K562 (cell line): ENCODE measurements at regions not wholly inside any gene's neighbourhood (a gene's known extent, or its start where the extent isn't known, plus 50 kb on each side); places are given as distances from the start of the nearest gene placed in this dataset.

Experiments used
- ATAC-seq: fragments of 200-7000 bp; cut with Tn5 transposase; 3 replicates; pipeline ENCODE4 v1.9.1; 2020; ENCODE audit warnings: moderate library complexity
- BruUV-seq: library from RNA; stranded (reverse); fragments of 400-500 nt; replicated peaks from 2 replicates; lab custom pipeline; 2021; lab: Mats Ljungman, UMichigan
- CTCF ChIA-PET: fragments of 300-600 bp; formaldehyde crosslinking; extraction: SDS; loops from one replicate; lab custom pipeline; 2021; ENCODE audit warnings: low intra/inter-chr PET ratio; lab: Yijun Ruan, JAX
- POLR2A ChIA-PET: fragments of 300-600, 350-650 bp; sonication (Branson Sonifier 250); formaldehyde crosslinking; extraction: SDS; loops from one replicate; lab custom pipeline; 2021; ENCODE audit warnings: antibody characterized with exemption, inconsistent platforms; lab: Yijun Ruan, JAX
- DNase-seq, 4 experiments: peaks; one replicate each; pipeline versions ENCODE4 v3.0.0 to v3.0.0-alpha.2; 2011 to 2018; ENCODE audit warnings: low spot score in 3 of 4, mixed read lengths in 3 of 4; ENCODE audit errors: extremely low read depth in 1 of 4
- FAIRE-seq: peaks from 2 replicates; lab custom pipeline; 2011; peaks lifted over from hg19 to GRCh38; lab: Jason Lieb, UNC
- H2AFZ ChIP-seq: 2 replicates; pipeline ENCODE4 v1.6.0; 2011; ENCODE audit warnings: low read depth, low read length, control low read depth, inconsistent platforms
- H3K27ac ChIP-seq: fragments of 200-600 bp; 3 replicates; pipeline ENCODE4 v1.8.0; 2011; ENCODE audit warnings: low read depth, mild to moderate bottlenecking, control low read depth, inconsistent platforms, low read length, moderate library complexity, mixed read lengths; ENCODE audit errors: extremely low read depth
- H3K27me3 ChIP-seq, 2 experiments: fragments of 300-600 bp in 1 of 2; 2 replicates in 1 of 2; 3 replicates in 1 of 2; pipeline versions ENCODE4 v1.6.0 to v1.8.0; 2011; ENCODE audit warnings: inconsistent platforms in 2 of 2, low read length in 2 of 2, mild to moderate bottlenecking in 1 of 2, mixed read lengths in 1 of 2, moderate library complexity in 1 of 2; ENCODE audit not compliant: control insufficient read depth in 2 of 2, insufficient read depth in 2 of 2
- H3K36me3 ChIP-seq: fragments of 300-600 bp; 3 replicates; pipeline ENCODE4 v1.8.0; 2011; ENCODE audit warnings: mild to moderate bottlenecking, low read length, inconsistent platforms; ENCODE audit not compliant: control insufficient read depth, insufficient read depth
- H3K4me1 ChIP-seq, 2 experiments: fragments of 200-600 bp in 1 of 2; replicated peaks in 1 of 2; 2 replicates in 1 of 2; 3 replicates in 1 of 2; pipeline versions ENCODE4 v1.5.1 to v1.8.0; 2011; ENCODE audit warnings: inconsistent platforms in 2 of 2, low read length in 2 of 2, mild to moderate bottlenecking in 1 of 2, mixed read lengths in 1 of 2, moderate library complexity in 1 of 2; ENCODE audit not compliant: control insufficient read depth in 2 of 2, insufficient read depth in 2 of 2
- H3K4me2 ChIP-seq: 2 replicates; pipeline ENCODE4 v1.6.1; 2011; ENCODE audit warnings: low read length, control low read depth, inconsistent platforms, mixed read lengths; ENCODE audit not compliant: insufficient read depth
- H3K4me3 ChIP-seq: fragments of 200-600 bp; sonication (generic), shearing (Covaris generic); 2 replicates; pipeline ENCODE4 v1.5.1; 2016; ENCODE audit warnings: control low read depth, inconsistent platforms
- H3K79me2 ChIP-seq: fragments of 200-600 bp; 3 replicates; pipeline ENCODE4 v1.8.0; 2011; ENCODE audit warnings: low read length, inconsistent platforms; ENCODE audit not compliant: control insufficient read depth, insufficient read depth
- H3K9ac ChIP-seq, 2 experiments: 2 replicates each; pipeline versions ENCODE4 v1.6.0 to v1.6.1; 2011; ENCODE audit warnings: low read depth in 2 of 2, low read length in 2 of 2, control low read depth in 1 of 2, inconsistent platforms in 1 of 2, mild to moderate bottlenecking in 1 of 2, mixed read lengths in 1 of 2; ENCODE audit not compliant: insufficient read depth in 1 of 2
- H3K9me1 ChIP-seq: one replicate; pipeline ENCODE4 v1.6.0; 2011; ENCODE audit warnings: inconsistent platforms, mild to moderate bottlenecking, low read length, moderate library complexity; ENCODE audit not compliant: control insufficient read depth, insufficient read depth
- H3K9me3 ChIP-seq: replicated peaks from 2 replicates; pipeline ENCODE4 v1.5.1; 2011; ENCODE audit warnings: low read depth, low read length, inconsistent platforms; ENCODE audit not compliant: control insufficient read depth, insufficient read depth
- H4K20me1 ChIP-seq: replicated peaks from 2 replicates; pipeline ENCODE4 v1.6.1; 2011; ENCODE audit warnings: low read length, inconsistent platforms, mixed read lengths; ENCODE audit not compliant: control insufficient read depth, insufficient read depth
- BRCA1 ChIP-seq, 2 experiments: fragments of 450-650 bp in 1 of 2; sonication (generic) in 1 of 2; formaldehyde crosslinking in 1 of 2; IDR thresholded peaks; 2 replicates each; pipeline versions ENCODE4 v1.5.0 to v1.6.1; 2017 to 2020; ENCODE audit warnings: mild to moderate bottlenecking in 1 of 2, missing genetic modification reagents in 1 of 2
- HLTF ChIP-seq: fragments of 450-650 bp; IDR thresholded peaks from 2 replicates; pipeline ENCODE4 v1.6.1; 2016
- IFI16 ChIP-seq: fragments of 250-450 bp; sonication (Bioruptor Pico); IDR thresholded peaks from 2 replicates; pipeline ENCODE4 v2.1.2; 2022; ENCODE audit warnings: mild to moderate bottlenecking, inconsistent platforms
- KDM4B ChIP-seq, 2 experiments: fragments of 450-650 bp in 1 of 2; sonication (generic) in 1 of 2; IDR thresholded peaks; 2 replicates each; pipeline ENCODE4 v1.6.1; 2016 to 2017; ENCODE audit warnings: borderline replicate concordance in 2 of 2, antibody characterized with exemption in 1 of 2, low read depth in 1 of 2, mild to moderate bottlenecking in 1 of 2
- KDM5B ChIP-seq: fragments of 200-600 bp; sonication (generic); IDR thresholded peaks from 2 replicates; pipeline ENCODE4 v1.6.1; 2012; ENCODE audit warnings: low read depth, mild to moderate bottlenecking, moderate library complexity, low read length, control low read depth, inconsistent platforms; ENCODE audit not compliant: insufficient replicate concordance
- NCOA2 ChIP-seq, 2 experiments: fragments of 450-650 bp; IDR thresholded peaks; 2 replicates each; pipeline ENCODE4 v1.6.1; 2018; ENCODE audit warnings: mild to moderate bottlenecking in 2 of 2, moderate library complexity in 1 of 2; ENCODE audit not compliant: partially characterized antibody in 2 of 2
- NELFE ChIP-seq: IDR thresholded peaks from 2 replicates; pipeline ENCODE4 v1.6.1; 2011; ENCODE audit warnings: mild to moderate bottlenecking; ENCODE audit not compliant: insufficient read depth, insufficient read length
- PML ChIP-seq: IDR thresholded peaks from 2 replicates; pipeline ENCODE4 v1.6.1; 2012; ENCODE audit warnings: low read length, inconsistent platforms
- TAF9B ChIP-seq: fragments of 450-650 bp; IDR thresholded peaks from 2 replicates; pipeline ENCODE4 v1.6.1; 2018; ENCODE audit warnings: mild to moderate bottlenecking; ENCODE audit not compliant: partially characterized antibody
- TBP ChIP-seq: optimal IDR thresholded peaks from 2 replicates; pipeline ENCODE3; 2011; ENCODE audit warnings: low read depth, low read length, improper control_type of control experiment
- ZC3H8 ChIP-seq: fragments of 450-650 bp; IDR thresholded peaks from 2 replicates; pipeline ENCODE4 v1.6.1; 2017
- ZNF224 ChIP-seq: sonication (generic); formaldehyde crosslinking; IDR thresholded peaks from 2 replicates; pipeline ENCODE4 v1.8.0; 2022; ENCODE audit warnings: mild to moderate bottlenecking, missing genetic modification reagents
- ZNF239 ChIP-seq: fragments of 250-450 bp; sonication (Bioruptor Pico); IDR thresholded peaks from 2 replicates; pipeline ENCODE4 v1.4.0; 2020; ENCODE audit warnings: mild to moderate bottlenecking
- in situ Hi-C: fragments of 300-500 bp; cut with MboI; formaldehyde crosslinking; loops from 4 replicates; pipeline ENCODE4 v1.15.0; 2018; ENCODE audit warnings: inconsistent platforms, mixed read lengths
- intact Hi-C: fragments of 100-400 bp; cut with micrococcal nuclease; formaldehyde crosslinking; loops from 2 replicates; pipeline ENCODE4 v1.14.2; 2022
- TF ChIP-seq, protein P1 (sequence below): fragments of 250-450 bp; sonication (Bioruptor Pico); IDR thresholded peaks from 2 replicates; pipeline ENCODE4 v1.8.0; 2022; ENCODE audit warnings: moderate library complexity, mild to moderate bottlenecking, inconsistent platforms
- TF ChIP-seq, protein P2 (sequence below): fragments of 250-450 bp; sonication (Bioruptor Pico); IDR thresholded peaks from 2 replicates; pipeline ENCODE4 v1.9.0; 2021; ENCODE audit warnings: mild to moderate bottlenecking, inconsistent platforms
- TF ChIP-seq, protein P3 (sequence below): fragments of 450-650 bp; IDR thresholded peaks from 2 replicates; pipeline ENCODE4 v1.7.1; 2018; ENCODE audit warnings: mild to moderate bottlenecking, low read depth; ENCODE audit not compliant: partially characterized antibody

DNA sequence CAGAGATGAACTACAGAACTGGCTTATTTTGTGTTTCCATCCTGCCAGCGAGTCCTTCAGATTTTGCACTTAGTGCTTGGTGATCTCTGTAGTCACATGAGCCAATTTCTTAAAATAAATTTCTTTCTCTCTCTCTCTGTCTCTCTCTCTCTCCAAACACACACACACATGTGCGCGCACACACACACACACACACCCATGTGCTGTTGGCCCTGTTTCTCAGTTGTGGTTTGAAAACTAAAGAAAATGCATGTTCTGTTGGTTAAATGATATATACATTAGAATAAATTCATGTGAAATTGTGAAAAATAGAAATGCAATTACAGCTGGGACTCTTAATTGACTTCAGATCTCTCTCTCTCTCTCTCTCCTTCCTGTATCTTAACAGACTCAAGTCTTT lies 399.3 kb downstream of the FAT4 start (continued):
- TF ChIP-seq ZNF239 (CRISPR knock-in tag) (no peak), BRCA1 (IDR thresholded peaks at IDR 0.05) (no peak), BRCA1 (CRISPR knock-in tag; IDR thresholded peaks at IDR 0.05) (no peak), TAF9B (no peak)

DNA sequence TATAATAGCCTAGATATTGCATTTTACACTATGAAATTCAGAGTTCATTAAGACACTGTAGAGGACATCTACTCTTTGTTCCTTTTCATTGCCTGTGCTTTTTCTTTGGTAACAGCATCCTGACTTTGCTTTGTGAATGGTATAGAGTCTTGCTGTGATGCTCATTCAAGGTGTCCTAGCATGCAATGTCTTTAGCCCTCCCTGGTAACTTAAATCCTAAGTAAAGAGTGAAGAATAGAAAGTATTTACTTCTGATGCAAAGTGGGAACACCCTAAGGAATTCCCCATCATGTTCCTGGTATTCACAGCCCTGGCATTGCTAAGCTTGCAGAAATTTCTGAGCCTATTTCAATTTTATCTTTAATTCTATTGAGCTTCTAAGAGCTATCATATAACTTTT lies 400.1 kb downstream of the FAT4 start:
- H3K9me1 ChIP-seq, result no peaks in the 10 kb centered on the region
- CTCF ChIA-PET, result no interaction called here
- no peak overlapping the region for H3K4me3 ChIP-seq
- H3K27me3 ChIP-seq, result no peaks in the 10 kb centered on the region
- H3K4me2 ChIP-seq, result no peak overlapping the region
- H3K4me1 ChIP-seq, result no peaks in the 10 kb centered on the region
- no peaks in the 10 kb centered on the region for H4K20me1 ChIP-seq
- no peak overlapping the region for H3K27ac ChIP-seq
- intact Hi-C loops (no loop called here), in situ Hi-C loops (no loop called here)
- BruUV-seq, result no TSS peak
- H3K9me3 ChIP-seq, result no peaks in the 10 kb centered on the region
- H3K36me3 ChIP-seq, result no peaks in the 10 kb centered on the region
- H3K9ac ChIP-seq, result no peak overlapping the region
- POLR2A ChIA-PET, result no interaction called here
- H3K79me2 ChIP-seq, result no peaks in the 10 kb centered on the region
- no peak overlapping the region for H2AFZ ChIP-seq
- FAIRE-seq (no peak), DNase-seq (no peak), ATAC-seq (no peak)
- no peak for TF ChIP-seq PML
- no peak for TF ChIP-seq ZC3H8
- TF ChIP-seq TBP, result no peak
- TF ChIP-seq ZNF239 (CRISPR knock-in tag), result no peak
- no peak for TF ChIP-seq BRCA1 (IDR thresholded peaks at IDR 0.05)
- no peak for TF ChIP-seq BRCA1 (CRISPR knock-in tag; IDR thresholded peaks at IDR 0.05)
- TF ChIP-seq IFI16, result no peak
- TF ChIP-seq NCOA2 (IDR thresholded peaks at IDR 0.05; ENCODE audit: partially characterized antibody in 2 of 2), result no peak
- no peak for TF ChIP-seq HLTF
- no peak for TF ChIP-seq NELFE
- TF ChIP-seq, protein P1, sequence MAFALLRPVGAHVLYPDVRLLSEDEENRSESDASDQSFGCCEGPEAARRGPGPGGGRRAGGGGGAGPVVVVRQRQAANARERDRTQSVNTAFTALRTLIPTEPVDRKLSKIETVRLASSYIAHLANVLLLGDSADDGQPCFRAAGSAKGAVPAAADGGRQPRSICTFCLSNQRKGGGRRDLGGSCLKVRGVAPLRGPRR (CRISPR knock-in tag), result no peak
- TF ChIP-seq, protein P2, sequence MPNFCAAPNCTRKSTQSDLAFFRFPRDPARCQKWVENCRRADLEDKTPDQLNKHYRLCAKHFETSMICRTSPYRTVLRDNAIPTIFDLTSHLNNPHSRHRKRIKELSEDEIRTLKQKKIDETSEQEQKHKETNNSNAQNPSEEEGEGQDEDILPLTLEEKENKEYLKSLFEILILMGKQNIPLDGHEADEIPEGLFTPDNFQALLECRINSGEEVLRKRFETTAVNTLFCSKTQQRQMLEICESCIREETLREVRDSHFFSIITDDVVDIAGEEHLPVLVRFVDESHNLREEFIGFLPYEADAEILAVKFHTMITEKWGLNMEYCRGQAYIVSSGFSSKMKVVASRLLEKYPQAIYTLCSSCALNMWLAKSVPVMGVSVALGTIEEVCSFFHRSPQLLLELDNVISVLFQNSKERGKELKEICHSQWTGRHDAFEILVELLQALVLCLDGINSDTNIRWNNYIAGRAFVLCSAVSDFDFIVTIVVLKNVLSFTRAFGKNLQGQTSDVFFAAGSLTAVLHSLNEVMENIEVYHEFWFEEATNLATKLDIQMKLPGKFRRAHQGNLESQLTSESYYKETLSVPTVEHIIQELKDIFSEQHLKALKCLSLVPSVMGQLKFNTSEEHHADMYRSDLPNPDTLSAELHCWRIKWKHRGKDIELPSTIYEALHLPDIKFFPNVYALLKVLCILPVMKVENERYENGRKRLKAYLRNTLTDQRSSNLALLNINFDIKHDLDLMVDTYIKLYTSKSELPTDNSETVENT (CRISPR knock-in tag), result no peak
- no peak for TF ChIP-seq KDM4B (IDR thresholded peaks at IDR 0.05; ENCODE audit: borderline replicate concordance in 2 of 2, low read depth in 1 of 2)
- no peak for TF ChIP-seq ZNF224 (CRISPR knock-in tag)
- TF ChIP-seq KDM5B, result no peak
- TF ChIP-seq, protein P3, sequence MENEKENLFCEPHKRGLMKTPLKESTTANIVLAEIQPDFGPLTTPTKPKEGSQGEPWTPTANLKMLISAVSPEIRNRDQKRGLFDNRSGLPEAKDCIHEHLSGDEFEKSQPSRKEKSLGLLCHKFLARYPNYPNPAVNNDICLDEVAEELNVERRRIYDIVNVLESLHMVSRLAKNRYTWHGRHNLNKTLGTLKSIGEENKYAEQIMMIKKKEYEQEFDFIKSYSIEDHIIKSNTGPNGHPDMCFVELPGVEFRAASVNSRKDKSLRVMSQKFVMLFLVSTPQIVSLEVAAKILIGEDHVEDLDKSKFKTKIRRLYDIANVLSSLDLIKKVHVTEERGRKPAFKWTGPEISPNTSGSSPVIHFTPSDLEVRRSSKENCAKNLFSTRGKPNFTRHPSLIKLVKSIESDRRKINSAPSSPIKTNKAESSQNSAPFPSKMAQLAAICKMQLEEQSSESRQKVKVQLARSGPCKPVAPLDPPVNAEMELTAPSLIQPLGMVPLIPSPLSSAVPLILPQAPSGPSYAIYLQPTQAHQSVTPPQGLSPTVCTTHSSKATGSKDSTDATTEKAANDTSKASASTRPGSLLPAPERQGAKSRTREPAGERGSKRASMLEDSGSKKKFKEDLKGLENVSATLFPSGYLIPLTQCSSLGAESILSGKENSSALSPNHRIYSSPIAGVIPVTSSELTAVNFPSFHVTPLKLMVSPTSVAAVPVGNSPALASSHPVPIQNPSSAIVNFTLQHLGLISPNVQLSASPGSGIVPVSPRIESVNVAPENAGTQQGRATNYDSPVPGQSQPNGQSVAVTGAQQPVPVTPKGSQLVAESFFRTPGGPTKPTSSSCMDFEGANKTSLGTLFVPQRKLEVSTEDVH, result no peak
